Ovary (tissue), 7 donors: ENCODE measurements at regions not wholly inside any gene's neighbourhood (a gene's known extent, or its start where the extent isn't known, plus 50 kb on each side); places are given as distances from the start of the nearest gene placed in this dataset.

Source experiments
- DNase-seq, 5 donors: peaks; one replicate each; pipeline ENCODE4 v3.0.0-alpha.2; 2019 to 2020
- H3K27ac ChIP-seq, 2 donors: fragments of 200-600 bp; one replicate each; pipeline versions ENCODE4 v1.5.1 to v1.8.0; 2019 to 2022
- H3K27me3 ChIP-seq: fragments of 200-600 bp; one replicate; pipeline ENCODE4 v1.8.0; 2022
- H3K36me3 ChIP-seq: fragments of 200-600 bp; sonication (generic); one replicate; pipeline ENCODE4 v1.5.1; 2019
- H3K4me1 ChIP-seq: one replicate; pipeline ENCODE4 v1.8.1; 2013; ENCODE audit warnings: mild to moderate bottlenecking, moderate library complexity; ENCODE audit not compliant: insufficient read depth
- H3K4me3 ChIP-seq: fragments of 200-600 bp; sonication (generic); one replicate; pipeline ENCODE4 v1.5.1; 2017
- H3K9me3 ChIP-seq, 2 donors: fragments of 200-600 bp in 1 of 2; sonication (generic) in 1 of 2; one replicate each; pipeline versions ENCODE4 v1.5.1 to v1.8.1; 2013 to 2019; ENCODE audit warnings: mild to moderate bottlenecking in 1 of 2, moderate library complexity in 1 of 2
- CTCF ChIP-seq, 3 donors: fragments of 450-650 bp in 2 of 3; fragments of 200-600 bp in 1 of 3; IDR thresholded peaks; one replicate each; pipeline versions ENCODE4 v1.5.1 to v1.8.0; 2016 to 2022; ENCODE audit warnings: antibody characterized with exemption in 3 of 3, mild to moderate bottlenecking in 1 of 3
- EP300 ChIP-seq: sonication (generic); formaldehyde crosslinking; IDR thresholded peaks from one replicate; pipeline ENCODE4 v1.6.1; 2017; ENCODE audit warnings: antibody characterized with exemption
- POLR2A ChIP-seq: fragments of 450-650 bp; IDR thresholded peaks from one replicate; pipeline ENCODE4 v1.6.1; 2017; ENCODE audit warnings: antibody characterized with exemption, mild to moderate bottlenecking, moderate library complexity
- WGBS, 3 donors: extraction: QIAGEN DNeasy Blood & Tissue Kit in 1 of 3; methylation state at CpG; one replicate each; pipeline versions ENCODE4 v1.1.5 to v1.1.7; 2013 to 2017; 5-methylcytosine and 5-hydroxymethylcytosine counted together
- intact Hi-C, 4 donors: fragments of 100-400 bp; cut with DNase I; formaldehyde crosslinking; loops; one replicate each; pipeline versions ENCODE4 v1.11.0 to v1.15.1; 2022 to 2023
- donor health status: DM: no; HTN: no; CAD: no; lungs with moderate emphysema.
- donor health status: DM: no; HTN: no; CAD: no.
- donor health status: Bipolar disorder and iron deficiency.
- donor health status: DM: no; HTN: no; CAD: no.
- donor health status: DM: yes; HTN: yes; CAD: no.

DNA sequence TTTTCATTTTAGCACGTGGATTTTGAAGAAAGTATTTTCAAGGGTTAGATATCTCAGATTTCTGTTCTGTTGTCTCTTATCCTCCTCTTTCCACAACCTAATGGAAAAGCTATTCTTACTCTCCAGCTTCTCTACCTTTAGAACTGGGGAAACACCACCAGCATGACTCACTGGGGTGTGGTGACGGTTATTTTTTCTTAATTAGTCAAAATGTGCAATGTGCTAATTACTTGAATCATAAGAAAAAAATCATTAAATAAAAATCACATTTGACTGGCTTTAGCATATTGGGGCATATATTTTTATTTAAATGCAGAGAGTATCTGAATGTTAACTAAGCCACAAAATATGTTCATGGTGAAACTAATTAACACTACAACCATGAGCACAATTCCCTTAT lies 570.7 kb upstream of the AGTR1 start:
- intact Hi-C loops: no loop called here
- DNase-seq: no peak
- no peaks in the 10 kb centered on the region for H3K9me3 ChIP-seq
- H3K27ac ChIP-seq: no peak overlapping the region
- H3K4me3 ChIP-seq: no peak overlapping the region
- 58 to 76% (median 59%) methylated on average over 2 of the region's 2 CpGs for WGBS, 3 donors
- H3K27me3 ChIP-seq: no peaks in the 10 kb centered on the region
- no peaks in the 10 kb centered on the region for H3K4me1 ChIP-seq
- no peaks in the 10 kb centered on the region for H3K36me3 ChIP-seq
- no peak for TF ChIP-seq POLR2A

DNA sequence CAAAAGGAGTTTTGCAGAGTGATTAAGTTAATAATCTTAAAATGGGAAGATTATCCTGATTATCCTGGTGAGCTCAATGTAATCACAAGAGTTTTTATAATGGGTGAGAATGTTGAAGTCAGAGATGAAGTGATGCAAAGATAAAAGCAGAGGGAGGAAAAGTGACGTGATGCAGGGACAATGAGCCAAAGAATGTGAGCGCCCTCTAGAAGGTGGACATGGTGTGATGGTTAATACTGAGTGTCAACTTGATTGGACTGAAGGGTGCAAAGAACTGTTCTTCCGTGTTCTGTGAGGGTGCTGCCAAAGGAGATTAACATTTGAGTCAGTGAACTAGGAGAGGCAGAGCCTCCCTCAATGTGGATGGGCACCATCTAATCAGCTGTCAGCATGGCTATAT lies 569.6 kb upstream of the AGTR1 start:
- Histone ChIP-seq H3K9me3 (no peaks in the 10 kb centered on the region), H3K27ac (no peak overlapping the region), H3K27me3 (no peaks in the 10 kb centered on the region), H3K36me3 (no peaks in the 10 kb centered on the region), H3K4me3 (no peak overlapping the region), H3K4me1 (no peaks in the 10 kb centered on the region)
- intact Hi-C loops: no loop called here
- TF ChIP-seq EP300 (no peak), POLR2A (no peak), CTCF (IDR thresholded peaks at IDR 0.05) (no peak)
- DNase-seq: no peak
- WGBS, 3 donors: 53 to 63% (median 56%) methylated on average over 3 of the region's 3 CpGs

DNA sequence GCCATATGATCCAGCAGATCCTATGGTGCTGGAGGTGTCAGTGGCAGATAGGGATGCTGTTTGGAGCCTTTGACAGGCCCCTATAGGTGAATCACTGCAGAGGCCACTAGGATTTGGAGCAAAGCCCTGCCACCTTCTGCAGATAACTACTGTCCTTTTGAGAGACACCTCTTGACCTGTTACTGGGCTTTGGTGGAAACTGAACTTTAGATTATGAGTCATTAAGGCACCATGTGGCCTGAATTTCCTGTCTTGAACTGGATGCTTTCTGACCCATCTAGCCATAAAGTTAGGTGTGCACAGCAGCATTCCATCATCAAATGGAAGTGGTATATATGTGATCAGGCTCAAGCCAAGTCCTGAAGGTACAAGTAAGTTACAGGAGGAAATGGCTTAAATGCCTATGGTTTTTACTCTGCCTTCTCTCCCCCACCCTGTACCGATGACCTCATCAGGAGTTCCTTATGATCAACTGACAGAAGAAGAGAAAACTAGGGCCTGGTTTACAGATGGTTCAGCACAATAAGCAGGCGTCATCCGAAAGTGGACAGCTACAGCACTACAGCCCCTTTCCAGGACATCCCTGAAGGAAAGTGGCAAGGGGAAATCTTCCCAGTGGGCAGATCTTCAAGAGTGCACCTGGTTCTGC lies 565.6 kb upstream of the AGTR1 start:
- no peaks in the 10 kb centered on the region for H3K36me3 ChIP-seq
- intact Hi-C loops: no loop called here
- H3K27ac ChIP-seq: no peak overlapping the region
- H3K27me3 ChIP-seq: no peaks in the 10 kb centered on the region
- no peaks in the 10 kb centered on the region for H3K9me3 ChIP-seq
- no peak for DNase-seq
- WGBS, 3 donors: 89 to 91% (median 89%) methylated on average over 3 of the region's 3 CpGs
- no peaks in the 10 kb centered on the region for H3K4me1 ChIP-seq
- no peak overlapping the region for H3K4me3 ChIP-seq
- no peak for TF ChIP-seq POLR2A
- no peak for TF ChIP-seq EP300
- TF ChIP-seq CTCF (IDR thresholded peaks at IDR 0.05): no peak

DNA sequence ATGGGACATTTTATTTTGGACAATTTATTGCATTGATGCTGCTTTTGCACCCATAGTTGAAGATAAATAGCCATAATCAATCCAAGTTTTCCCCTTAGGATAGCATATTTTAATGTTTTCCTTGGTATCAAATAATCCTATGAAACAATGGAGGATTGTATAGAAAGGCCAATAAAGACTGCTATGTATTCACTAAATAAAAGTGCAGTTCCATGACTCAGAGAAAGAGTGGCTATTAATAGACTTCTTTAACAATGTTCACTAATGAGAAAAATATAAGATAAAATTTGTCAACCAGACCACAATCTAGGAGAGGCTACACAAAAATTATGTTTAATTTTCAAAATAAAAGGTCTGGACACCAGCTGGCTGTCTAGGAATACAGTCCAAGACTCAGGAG lies 560.9 kb upstream of the AGTR1 start:
- no peaks in the 10 kb centered on the region for H3K27me3 ChIP-seq
- no peak for DNase-seq
- H3K4me1 ChIP-seq: no peaks in the 10 kb centered on the region
- H3K4me3 ChIP-seq: no peak overlapping the region
- H3K36me3 ChIP-seq: no peaks in the 10 kb centered on the region
- intact Hi-C loops: no loop called here
- TF ChIP-seq EP300 (no peak), POLR2A (no peak), CTCF (IDR thresholded peaks at IDR 0.05) (no peak)
- H3K9me3 ChIP-seq: no peaks in the 10 kb centered on the region
- H3K27ac ChIP-seq: no peak overlapping the region

GRCh38 chr3:148146241-148146640 lies 551.5 kb upstream of the AGTR1 start:
- Histone ChIP-seq H3K27me3 (no peaks in the 10 kb centered on the region), H3K4me3 (no peak overlapping the region), H3K4me1 (no peaks in the 10 kb centered on the region), H3K27ac (no peak overlapping the region), H3K36me3 (no peaks in the 10 kb centered on the region), H3K9me3 (no peaks in the 10 kb centered on the region)
- intact Hi-C loops: no loop called here
- DNase-seq: no peak
- TF ChIP-seq CTCF (IDR thresholded peaks at IDR 0.05) (no peak), POLR2A (no peak), EP300 (no peak)
- 37 to 47% (median 42%) methylated on average over 2 of the region's 2 CpGs for WGBS, 3 donors
